KMS-11 (cell line): ENCODE measurements at regions not wholly inside any gene's neighbourhood (a gene's known extent, or its start where the extent isn't known, plus 50 kb on each side); places are given as distances from the start of the nearest gene placed in this dataset.

Experiments
- H2AFZ ChIP-seq: fragments of 200-600 bp; sonication (generic); 2 replicates; pipeline ENCODE4 v1.6.1; 2016; ENCODE audit warnings: antibody characterized with exemption, mixed run types, low read depth
- H3K27ac ChIP-seq: fragments of 200-600 bp; sonication (generic); 2 replicates; pipeline ENCODE4 v1.6.1; 2016; ENCODE audit warnings: mild to moderate bottlenecking, mixed run types
- H3K27me3 ChIP-seq: fragments of 200-600 bp; sonication (generic); 2 replicates; pipeline ENCODE4 v1.6.1; 2017; ENCODE audit warnings: mild to moderate bottlenecking, low read depth, mixed run types, moderate library complexity; ENCODE audit not compliant: insufficient read depth
- H3K36me3 ChIP-seq: fragments of 200-600 bp; sonication (generic); 2 replicates; pipeline ENCODE4 v1.6.1; 2017; ENCODE audit warnings: mild to moderate bottlenecking, mixed run types; ENCODE audit not compliant: insufficient read depth
- H3K4me1 ChIP-seq: fragments of 200-600 bp; sonication (generic); 2 replicates; pipeline ENCODE4 v1.6.1; 2016; ENCODE audit warnings: mild to moderate bottlenecking, low read depth, mixed run types; ENCODE audit not compliant: poor library complexity, severe bottlenecking
- H3K4me2 ChIP-seq: fragments of 200-600 bp; sonication (generic); 2 replicates; pipeline ENCODE4 v1.7.0; 2016; ENCODE audit warnings: mild to moderate bottlenecking, mixed run types
- H3K4me3 ChIP-seq: fragments of 200-600 bp; sonication (generic); IDR thresholded peaks from 2 replicates; pipeline ENCODE4 v1.6.1; 2017; ENCODE audit warnings: low read depth, low read length, mixed read lengths; ENCODE audit not compliant: insufficient read depth
- H3K79me2 ChIP-seq: fragments of 200-600 bp; sonication (generic); 2 replicates; pipeline ENCODE4 v1.6.1; 2016; ENCODE audit warnings: low read depth, mixed run types; ENCODE audit not compliant: insufficient read depth
- H3K9ac ChIP-seq: fragments of 200-600 bp; sonication (generic); 2 replicates; pipeline ENCODE4 v1.6.1; 2016; ENCODE audit warnings: mild to moderate bottlenecking, mixed run types
- H4K20me1 ChIP-seq: fragments of 200-600 bp; sonication (generic); 2 replicates; pipeline ENCODE4 v1.6.1; 2016; ENCODE audit warnings: mild to moderate bottlenecking, mixed run types; ENCODE audit not compliant: insufficient read depth
- TF ChIP-seq, protein P1 (sequence below): fragments of 200-600 bp; sonication (generic); conservative IDR thresholded peaks from 2 replicates; pipeline ENCODE4 v1.6.1; 2017; ENCODE audit warnings: low read depth, mild to moderate bottlenecking, antibody characterized with exemption, low read length, moderate library complexity, mixed read lengths

- H3K79me2 ChIP-seq, result no peaks in the 10 kb centered on the region
- H3K36me3 ChIP-seq, result no peaks in the 10 kb centered on the region
- H3K27ac ChIP-seq, result no peak overlapping the region
- no peak overlapping the region for H3K4me3 ChIP-seq
- TF ChIP-seq, protein P1, sequence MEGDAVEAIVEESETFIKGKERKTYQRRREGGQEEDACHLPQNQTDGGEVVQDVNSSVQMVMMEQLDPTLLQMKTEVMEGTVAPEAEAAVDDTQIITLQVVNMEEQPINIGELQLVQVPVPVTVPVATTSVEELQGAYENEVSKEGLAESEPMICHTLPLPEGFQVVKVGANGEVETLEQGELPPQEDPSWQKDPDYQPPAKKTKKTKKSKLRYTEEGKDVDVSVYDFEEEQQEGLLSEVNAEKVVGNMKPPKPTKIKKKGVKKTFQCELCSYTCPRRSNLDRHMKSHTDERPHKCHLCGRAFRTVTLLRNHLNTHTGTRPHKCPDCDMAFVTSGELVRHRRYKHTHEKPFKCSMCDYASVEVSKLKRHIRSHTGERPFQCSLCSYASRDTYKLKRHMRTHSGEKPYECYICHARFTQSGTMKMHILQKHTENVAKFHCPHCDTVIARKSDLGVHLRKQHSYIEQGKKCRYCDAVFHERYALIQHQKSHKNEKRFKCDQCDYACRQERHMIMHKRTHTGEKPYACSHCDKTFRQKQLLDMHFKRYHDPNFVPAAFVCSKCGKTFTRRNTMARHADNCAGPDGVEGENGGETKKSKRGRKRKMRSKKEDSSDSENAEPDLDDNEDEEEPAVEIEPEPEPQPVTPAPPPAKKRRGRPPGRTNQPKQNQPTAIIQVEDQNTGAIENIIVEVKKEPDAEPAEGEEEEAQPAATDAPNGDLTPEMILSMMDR, result no peak
- H3K9ac ChIP-seq, result no peak overlapping the region
- H3K4me1 ChIP-seq, result no peaks in the 10 kb centered on the region
- H3K27me3 ChIP-seq, result no peaks in the 10 kb centered on the region
- no peaks in the 10 kb centered on the region for H4K20me1 ChIP-seq
- no peak overlapping the region for H2AFZ ChIP-seq
- H3K4me2 ChIP-seq, result no peak overlapping the region
Observed at GRCh38 chr2:187081461-187081860, 232.5 kb upstream of the ZSWIM2 start.

- Histone ChIP-seq H4K20me1 (no peaks in the 10 kb centered on the region), H2AFZ (no peak overlapping the region), H3K4me2 (no peak overlapping the region), H3K36me3 (no peaks in the 10 kb centered on the region), H3K27ac (no peak overlapping the region), H3K4me3 (no peak overlapping the region), H3K79me2 (no peaks in the 10 kb centered on the region), H3K4me1 (peaks cover 8% of the 10 kb centered on the region), H3K27me3 (no peaks in the 10 kb centered on the region), H3K9ac (no peak overlapping the region)
- TF ChIP-seq, protein P1, result no peak
Observed at GRCh38 chr2:187079901-187080300, 230.9 kb upstream of the ZSWIM2 start.

GRCh38 chr2:187078297-187078696, 229.3 kb upstream of the ZSWIM2 start:
- no peaks in the 10 kb centered on the region for H3K79me2 ChIP-seq
- TF ChIP-seq, protein P1, result no peak
- H3K4me2 ChIP-seq, result no peak overlapping the region
- H3K36me3 ChIP-seq, result no peaks in the 10 kb centered on the region
- no peaks in the 10 kb centered on the region for H3K27me3 ChIP-seq
- peaks cover 14% of the 10 kb centered on the region for H3K4me1 ChIP-seq
- H2AFZ ChIP-seq, result no peak overlapping the region
- H3K9ac ChIP-seq, result no peak overlapping the region
- H3K27ac ChIP-seq, result no peak overlapping the region
- no peak overlapping the region for H3K4me3 ChIP-seq
- H4K20me1 ChIP-seq, result no peaks in the 10 kb centered on the region

- TF ChIP-seq, protein P1, result no peak
Observed at GRCh38 chr2:187075671-187076070, 226.7 kb upstream of the ZSWIM2 start.

More at GRCh38 chr2:187075671-187076070, 226.7 kb upstream of the ZSWIM2 start:
- no peaks in the 10 kb centered on the region for H4K20me1 ChIP-seq
- H3K4me1 ChIP-seq, result peaks cover 20% of the 10 kb centered on the region
- no peaks in the 10 kb centered on the region for H3K36me3 ChIP-seq
- peak overlapping the region; percentile 84 for H3K4me3 ChIP-seq
- H3K27me3 ChIP-seq, result no peaks in the 10 kb centered on the region
- H2AFZ ChIP-seq, result peak overlapping the region; percentile 72
- H3K9ac ChIP-seq, result peak overlapping the region; percentile 76
- peak overlapping the region; percentile 69 for H3K27ac ChIP-seq
- peak overlapping the region; percentile 91 for H3K4me2 ChIP-seq
- H3K79me2 ChIP-seq, result no peaks in the 10 kb centered on the region
